AG04450 (cell line): ENCODE measurements at regions not wholly inside any gene's neighbourhood (a gene's known extent, or its start where the extent isn't known, plus 50 kb on each side); places are given as distances from the start of the nearest gene placed in this dataset.

Source experiments
- CTCF ChIA-PET: fragments of 300-600, 350-600 bp; formaldehyde crosslinking; extraction: SDS; loops from one replicate; lab custom pipeline; 2022; ENCODE audit warnings: antibody characterized with exemption, inconsistent platforms; lab: Charles Lee
- POLR2A ChIA-PET: fragments of 350-600 bp; formaldehyde crosslinking; extraction: SDS; loops from one replicate; lab custom pipeline; 2021; ENCODE audit warnings: antibody characterized with exemption, inconsistent platforms; lab: Yijun Ruan, JAX
- DNase-seq: peaks from one replicate; pipeline ENCODE4 v3.0.0-alpha.2; 2011; ENCODE audit warnings: low read depth, low spot score
- H3K27ac ChIP-seq: one replicate; pipeline ENCODE4 v1.5.1; 2012; ENCODE audit warnings: low read depth, low read length, control low read depth
- H3K27me3 ChIP-seq: one replicate; pipeline ENCODE4 v1.6.0; 2012; ENCODE audit warnings: low read length; ENCODE audit not compliant: control insufficient read depth, insufficient read depth
- H3K4me3 ChIP-seq: 2 replicates; pipeline ENCODE4 v1.5.1; 2011; ENCODE audit warnings: mild to moderate bottlenecking, low read depth, low read length, control low read depth
- H3K9me3 ChIP-seq: 2 replicates; pipeline ENCODE4 v1.5.1; 2012; ENCODE audit warnings: low read length; ENCODE audit not compliant: control insufficient read depth, insufficient read depth
- TF ChIP-seq, protein P1 (sequence below): IDR thresholded peaks from 2 replicates; pipeline ENCODE4 v1.5.1; 2011; ENCODE audit warnings: low read depth, low read length, control low read depth, inconsistent platforms

DNA sequence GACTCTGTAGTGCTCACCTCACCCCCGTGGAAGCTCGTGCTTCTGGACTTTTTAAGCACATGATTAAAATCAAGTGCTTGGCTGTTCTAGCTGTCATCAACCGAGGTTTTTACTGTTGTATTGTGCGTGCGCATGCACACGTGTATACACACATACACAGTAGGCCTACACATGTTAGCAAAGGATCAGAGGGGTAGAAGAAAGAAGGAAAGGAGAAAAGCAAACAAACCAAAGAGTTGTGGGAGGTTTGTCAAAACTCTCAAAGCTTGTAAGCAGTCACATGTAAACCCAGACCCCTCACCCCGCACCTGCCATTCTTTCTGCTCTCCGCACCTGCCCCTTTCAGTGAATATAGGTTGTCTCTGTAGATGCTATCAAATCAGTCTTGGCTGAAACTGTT lies 311.8 kb downstream of the HS3ST1 start:
- no peaks in the 10 kb centered on the region for H3K27me3 ChIP-seq
- no peak for DNase-seq
- H3K4me3 ChIP-seq = no peak overlapping the region
- CTCF ChIA-PET = no interaction called here
- POLR2A ChIA-PET = no interaction called here
- TF ChIP-seq, protein P1, sequence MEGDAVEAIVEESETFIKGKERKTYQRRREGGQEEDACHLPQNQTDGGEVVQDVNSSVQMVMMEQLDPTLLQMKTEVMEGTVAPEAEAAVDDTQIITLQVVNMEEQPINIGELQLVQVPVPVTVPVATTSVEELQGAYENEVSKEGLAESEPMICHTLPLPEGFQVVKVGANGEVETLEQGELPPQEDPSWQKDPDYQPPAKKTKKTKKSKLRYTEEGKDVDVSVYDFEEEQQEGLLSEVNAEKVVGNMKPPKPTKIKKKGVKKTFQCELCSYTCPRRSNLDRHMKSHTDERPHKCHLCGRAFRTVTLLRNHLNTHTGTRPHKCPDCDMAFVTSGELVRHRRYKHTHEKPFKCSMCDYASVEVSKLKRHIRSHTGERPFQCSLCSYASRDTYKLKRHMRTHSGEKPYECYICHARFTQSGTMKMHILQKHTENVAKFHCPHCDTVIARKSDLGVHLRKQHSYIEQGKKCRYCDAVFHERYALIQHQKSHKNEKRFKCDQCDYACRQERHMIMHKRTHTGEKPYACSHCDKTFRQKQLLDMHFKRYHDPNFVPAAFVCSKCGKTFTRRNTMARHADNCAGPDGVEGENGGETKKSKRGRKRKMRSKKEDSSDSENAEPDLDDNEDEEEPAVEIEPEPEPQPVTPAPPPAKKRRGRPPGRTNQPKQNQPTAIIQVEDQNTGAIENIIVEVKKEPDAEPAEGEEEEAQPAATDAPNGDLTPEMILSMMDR = no peak
- no peak overlapping the region for H3K27ac ChIP-seq
- H3K9me3 ChIP-seq = no peaks in the 10 kb centered on the region; the same call in 1 of the 2 replicates

DNA sequence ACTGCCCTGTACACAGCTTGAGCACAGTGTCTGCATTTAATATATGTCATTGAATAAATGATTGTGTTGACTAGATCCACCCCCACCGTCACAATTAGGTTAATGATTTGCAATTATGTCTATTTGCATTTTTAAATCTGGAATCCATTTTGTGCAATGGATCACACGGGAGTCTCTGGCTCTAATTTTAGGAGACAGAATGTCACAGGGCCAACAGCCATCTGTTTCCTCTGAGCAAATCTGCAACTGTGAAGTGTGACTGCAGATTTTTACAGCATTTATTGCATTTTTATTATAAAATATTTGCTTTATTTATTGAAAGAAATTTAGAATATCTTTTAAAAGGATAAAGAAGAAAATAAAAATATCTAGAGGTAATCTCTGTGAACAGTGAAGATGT lies 316.8 kb downstream of the HS3ST1 start:
- H3K27ac ChIP-seq = no peak overlapping the region
- peaks cover 5% of the 10 kb centered on the region; the same call in 1 of the 2 replicates for H3K9me3 ChIP-seq
- H3K27me3 ChIP-seq = no peaks in the 10 kb centered on the region
- TF ChIP-seq, protein P1 = no peak
- DNase-seq = no peak
- POLR2A ChIA-PET = no interaction called here
- CTCF ChIA-PET = interaction anchor here (0.5 kb wide), 1 partner anchor 459 kb away, joined by 10 read pairs; no protein-coding TSS in a partner anchor
- H3K4me3 ChIP-seq = no peak overlapping the region

DNA sequence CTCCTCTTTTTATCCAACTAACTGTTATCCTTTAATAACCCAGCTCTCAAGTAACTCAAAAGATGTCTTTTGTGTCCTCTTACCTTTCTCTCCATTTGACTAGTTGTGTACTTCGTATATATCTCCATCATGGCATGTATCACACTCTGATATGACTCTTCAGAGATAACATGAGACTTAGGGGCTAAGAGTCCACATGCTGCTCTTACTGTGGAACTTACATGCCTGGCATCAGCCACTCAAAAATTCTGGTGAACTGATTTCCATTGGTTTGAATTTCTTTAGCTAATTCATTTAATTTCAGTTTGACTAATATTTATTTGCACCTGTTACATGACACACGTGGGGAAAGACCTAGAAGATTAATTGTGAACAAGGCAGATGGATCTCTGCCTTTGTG lies 317.3 kb downstream of the HS3ST1 start:
- CTCF ChIA-PET = no interaction called here
- TF ChIP-seq, protein P1 = no peak

DNA sequence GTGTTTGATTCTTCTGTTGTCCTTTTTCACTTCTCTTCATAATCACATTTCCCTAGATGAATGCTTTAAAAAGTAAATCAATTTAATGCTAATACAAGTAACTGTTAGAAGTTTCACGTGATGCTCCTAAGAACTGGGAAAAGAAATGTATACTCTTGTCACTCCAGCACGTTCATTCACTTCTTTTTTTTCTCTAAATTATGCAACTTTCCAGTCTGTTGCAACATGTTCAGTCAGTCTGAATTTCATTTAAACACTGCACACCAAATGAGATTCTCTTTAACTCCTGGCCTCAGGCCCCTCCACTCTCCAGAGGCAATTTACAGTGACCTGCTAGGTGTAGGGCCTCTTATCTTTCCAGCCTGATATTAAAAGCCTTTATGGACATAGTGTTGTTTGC lies 321.9 kb downstream of the HS3ST1 start:
- no peaks in the 10 kb centered on the region for H3K27me3 ChIP-seq
- POLR2A ChIA-PET = no interaction called here

More for the DNA sequence above, 317.3 kb downstream of the HS3ST1 start:
- Histone ChIP-seq H3K9me3 (peaks cover 5% of the 10 kb centered on the region; the same call in 1 of the 2 replicates), H3K4me3 (no peak overlapping the region), H3K27me3 (no peaks in the 10 kb centered on the region), H3K27ac (no peak overlapping the region)
- POLR2A ChIA-PET = no interaction called here
- DNase-seq = no peak

DNA sequence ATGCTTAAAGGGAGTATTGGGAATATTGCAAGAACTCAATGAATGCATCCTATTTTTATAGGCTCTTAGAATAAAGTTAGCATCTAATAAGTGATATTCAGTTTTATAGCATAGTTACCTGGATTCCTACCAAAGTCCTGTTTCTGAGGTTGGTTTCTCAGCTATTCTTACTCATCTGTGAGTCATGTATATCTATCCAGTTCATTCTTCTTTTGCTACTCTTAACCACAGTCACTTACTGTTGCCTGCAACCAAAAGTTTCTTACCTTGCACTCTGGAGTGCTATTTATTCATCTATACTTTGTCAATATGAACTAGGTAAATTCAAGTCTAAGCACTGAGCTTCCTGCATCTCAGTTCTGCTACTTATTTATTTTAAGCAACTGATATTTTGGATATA lies 322.5 kb downstream of the HS3ST1 start:
- H3K4me3 ChIP-seq = no peak overlapping the region
- POLR2A ChIA-PET = no interaction called here
- no peak overlapping the region for H3K27ac ChIP-seq
- DNase-seq = no peak
- CTCF ChIA-PET = no interaction called here
- H3K9me3 ChIP-seq = peaks cover 5% of the 10 kb centered on the region; the same call in 1 of the 2 replicates
- TF ChIP-seq, protein P1 = no peak
- H3K27me3 ChIP-seq = no peaks in the 10 kb centered on the region

More for the DNA sequence above, 321.9 kb downstream of the HS3ST1 start:
- CTCF ChIA-PET = no interaction called here
- no peak for DNase-seq
- TF ChIP-seq, protein P1 = no peak
- Histone ChIP-seq H3K27ac (no peak overlapping the region), H3K9me3 (peaks cover 5% of the 10 kb centered on the region; the same call in 1 of the 2 replicates), H3K4me3 (no peak overlapping the region)
